GM12878 (cell line): ENCODE measurements at regions not wholly inside any gene's neighbourhood (a gene's known extent, or its start where the extent isn't known, plus 50 kb on each side); places are given as distances from the start of the nearest gene placed in this dataset.

Experiments used
- CBX5 ChIP-seq: sonication (generic); IDR thresholded peaks from 2 replicates; pipeline ENCODE4 v1.6.1; 2016; ENCODE audit warnings: low read depth, moderate library complexity, mild to moderate bottlenecking, inconsistent platforms
- CTCF ChIP-seq, 3 experiments: IDR thresholded peaks in 2 of 3; conservative IDR thresholded peaks in 1 of 3; 2 replicates each; pipeline ENCODE4 v1.5.1; 2011; ENCODE audit warnings: low read depth in 3 of 3, low read length in 3 of 3, mild to moderate bottlenecking in 3 of 3, control low read depth in 2 of 3, moderate library complexity in 2 of 3, inconsistent platforms in 1 of 3, mixed read lengths in 1 of 3; ENCODE audit not compliant: control insufficient read depth in 2 of 3, insufficient read depth in 1 of 3; ENCODE audit errors: extremely low read depth in 1 of 3
- ETV6 ChIP-seq, 2 experiments: fragments of 450-650 bp in 1 of 2; IDR thresholded peaks in 1 of 2; conservative IDR thresholded peaks in 1 of 2; 2 replicates each; pipeline ENCODE4 v1.6.1; 2014; ENCODE audit warnings: antibody characterized with exemption in 1 of 2, borderline replicate concordance in 1 of 2, low read depth in 1 of 2, mild to moderate bottlenecking in 1 of 2, moderate library complexity in 1 of 2
- JUND ChIP-seq: IDR thresholded peaks from 2 replicates; pipeline ENCODE4 v1.6.1; 2012; ENCODE audit warnings: low read depth, mild to moderate bottlenecking, low read length, improper control_type of control experiment, moderate library complexity
- MEF2A ChIP-seq: IDR thresholded peaks from 2 replicates; pipeline ENCODE4 v1.6.1; 2011; ENCODE audit warnings: low read depth, mild to moderate bottlenecking, low read length, moderate library complexity; ENCODE audit not compliant: insufficient read depth
- NBN ChIP-seq: fragments of 450-650 bp; IDR thresholded peaks from 2 replicates; pipeline ENCODE4 v1.6.1; 2016
- NRF1 ChIP-seq: conservative IDR thresholded peaks from 2 replicates; pipeline ENCODE4 v1.6.1; 2011; ENCODE audit warnings: mild to moderate bottlenecking, low read depth, low read length, improper control_type of control experiment
- POLR2A ChIP-seq: IDR thresholded peaks from 2 replicates; pipeline ENCODE4 v1.6.1; 2011; ENCODE audit warnings: low read depth, mild to moderate bottlenecking, low read length
- POLR2AphosphoS2 ChIP-seq: IDR thresholded peaks from 2 replicates; pipeline ENCODE4 v1.6.1; 2011; ENCODE audit warnings: low read depth, mild to moderate bottlenecking, low read length, improper control_type of control experiment, moderate library complexity
- POLR2AphosphoS5 ChIP-seq: IDR thresholded peaks from 2 replicates; pipeline ENCODE4 v1.6.1; 2011; ENCODE audit warnings: mild to moderate bottlenecking, low read length, inconsistent platforms
- ZNF24 ChIP-seq: fragments of 450-650 bp; IDR thresholded peaks from 2 replicates; pipeline ENCODE4 v1.6.1; 2017; ENCODE audit warnings: antibody characterized with exemption, mild to moderate bottlenecking
- TF ChIP-seq, protein P1 (sequence below): IDR thresholded peaks from 2 replicates; pipeline ENCODE4 v1.6.1; 2012; ENCODE audit warnings: low read length, inconsistent platforms
- TF ChIP-seq, protein P2 (sequence below): IDR thresholded peaks from 2 replicates; pipeline ENCODE4 v1.6.1; 2011; ENCODE audit warnings: low read depth, mild to moderate bottlenecking, low read length, moderate library complexity, borderline replicate concordance; ENCODE audit errors: extremely low read depth

DNA sequence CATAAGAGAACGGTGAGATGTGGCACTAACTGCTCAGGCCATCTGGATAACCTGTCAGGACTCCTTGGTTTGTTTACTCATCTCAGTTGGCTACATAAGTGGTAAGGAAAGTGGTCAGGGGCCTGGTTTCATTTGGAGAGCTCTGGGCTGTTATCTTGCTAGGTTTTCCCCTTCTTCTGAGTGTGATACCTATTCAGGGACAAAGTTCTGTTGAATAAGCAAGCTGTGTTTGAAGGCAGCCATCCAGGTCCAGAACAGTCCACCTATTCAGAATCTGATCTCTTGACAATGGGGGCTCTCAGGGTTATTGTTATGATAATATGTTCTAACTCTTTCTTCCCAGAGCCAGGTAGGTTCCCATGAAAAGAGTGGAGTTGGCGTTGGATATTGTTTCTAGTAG is 194.9 kb downstream of the PAH start:
- TF ChIP-seq POLR2AphosphoS5, result no peak
- TF ChIP-seq NBN, result no peak
- TF ChIP-seq CTCF (IDR thresholded peaks at IDR 0.05 in 2 of 3, conservative IDR thresholded peaks at IDR 0.05 in 1 of 3; ENCODE audit: control insufficient read depth in 2 of 3, extremely low read depth in 1 of 3, insufficient read depth in 1 of 3, low read depth in 3 of 3, low read length in 3 of 3), result no peak
- no peak for TF ChIP-seq ZNF24
- no peak for TF ChIP-seq ETV6 (conservative IDR thresholded peaks at IDR 0.05 in 1 of 2, IDR thresholded peaks at IDR 0.05 in 1 of 2; ENCODE audit: borderline replicate concordance in 1 of 2, low read depth in 1 of 2)
- TF ChIP-seq, protein P1, sequence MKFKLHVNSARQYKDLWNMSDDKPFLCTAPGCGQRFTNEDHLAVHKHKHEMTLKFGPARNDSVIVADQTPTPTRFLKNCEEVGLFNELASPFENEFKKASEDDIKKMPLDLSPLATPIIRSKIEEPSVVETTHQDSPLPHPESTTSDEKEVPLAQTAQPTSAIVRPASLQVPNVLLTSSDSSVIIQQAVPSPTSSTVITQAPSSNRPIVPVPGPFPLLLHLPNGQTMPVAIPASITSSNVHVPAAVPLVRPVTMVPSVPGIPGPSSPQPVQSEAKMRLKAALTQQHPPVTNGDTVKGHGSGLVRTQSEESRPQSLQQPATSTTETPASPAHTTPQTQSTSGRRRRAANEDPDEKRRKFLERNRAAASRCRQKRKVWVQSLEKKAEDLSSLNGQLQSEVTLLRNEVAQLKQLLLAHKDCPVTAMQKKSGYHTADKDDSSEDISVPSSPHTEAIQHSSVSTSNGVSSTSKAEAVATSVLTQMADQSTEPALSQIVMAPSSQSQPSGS, result no peak
- TF ChIP-seq POLR2AphosphoS2, result no peak
- TF ChIP-seq POLR2A, result no peak
- no peak for TF ChIP-seq JUND
- TF ChIP-seq NRF1, result no peak
- TF ChIP-seq, protein P2, sequence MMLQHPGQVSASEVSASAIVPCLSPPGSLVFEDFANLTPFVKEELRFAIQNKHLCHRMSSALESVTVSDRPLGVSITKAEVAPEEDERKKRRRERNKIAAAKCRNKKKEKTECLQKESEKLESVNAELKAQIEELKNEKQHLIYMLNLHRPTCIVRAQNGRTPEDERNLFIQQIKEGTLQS, result no peak
- no peak for TF ChIP-seq CBX5
- no peak for TF ChIP-seq MEF2A
